Suppressor macrophage treated with lipopolysaccharide for 4 hours (primary cell): ENCODE measurements at regions not wholly inside any gene's neighbourhood (a gene's known extent, or its start where the extent isn't known, plus 50 kb on each side); places are given as distances from the start of the nearest gene placed in this dataset.

Experiments
- DNase-seq: peaks from one replicate; pipeline ENCODE4 v3.0.0-alpha.2; 2020

GRCh38 chr17:79183293-79184158 is 108.9 kb downstream of the ENGASE start:
- DNase-seq: no peak

- no peak for DNase-seq
Observed at GRCh38 chr17:79183043-79183292, 108.3 kb downstream of the ENGASE start.

GRCh38 chr17:79182176-79183042 is 107.8 kb downstream of the ENGASE start:
- DNase-seq: no peak

GRCh38 chr17:79180358-79181005 is 105.9 kb downstream of the ENGASE start:
- no peak for DNase-seq

GRCh38 chr17:79179334-79179733 is 104.7 kb downstream of the ENGASE start:
- no peak for DNase-seq

- DNase-seq: no peak
Observed at GRCh38 chr17:79177877-79178276, 103.3 kb downstream of the ENGASE start.

- no peak for DNase-seq
Observed at GRCh38 chr17:79176792-79177601, 102.4 kb downstream of the ENGASE start.

- no peak for DNase-seq
Observed at GRCh38 chr17:79174905-79175856, 100.6 kb downstream of the ENGASE start.

GRCh38 chr17:79174193-79174765 is 99.7 kb downstream of the ENGASE start:
- no peak for DNase-seq

- no peak for DNase-seq
Observed at GRCh38 chr17:79171188-79171587, 96.6 kb downstream of the ENGASE start.

GRCh38 chr17:79169861-79170260 is 95.2 kb downstream of the ENGASE start:
- no peak for DNase-seq

- no peak for DNase-seq
Observed at GRCh38 chr17:79169366-79169765, 94.7 kb downstream of the ENGASE start.

- DNase-seq: no peak
Observed at GRCh38 chr17:79168486-79169055, 93.9 kb downstream of the ENGASE start.

GRCh38 chr17:79167486-79167885 is 92.9 kb downstream of the ENGASE start:
- DNase-seq: no peak

- DNase-seq: no peak
Observed at GRCh38 chr17:79165756-79166473, 91.3 kb downstream of the ENGASE start.

GRCh38 chr17:79164913-79165695 is 90.5 kb downstream of the ENGASE start:
- DNase-seq: no peak

GRCh38 chr17:79164408-79164807 is 89.8 kb downstream of the ENGASE start:
- no peak for DNase-seq

GRCh38 chr17:79163071-79163470 is 88.4 kb downstream of the ENGASE start:
- DNase-seq: no peak
